Transverse colon (tissue), 4 donors: ENCODE measurements at regions not wholly inside any gene's neighbourhood (a gene's known extent, or its start where the extent isn't known, plus 50 kb on each side); places are given as distances from the start of the nearest gene placed in this dataset.

ENCODE experiments used
- DNase-seq: peaks from one replicate; pipeline ENCODE4 v3.0.0-alpha.2; 2019
- H3K27ac ChIP-seq, 4 donors: fragments of 200-600 bp; sonication (generic); 2 replicates each; pipeline ENCODE4 v1.5.1; 2016 to 2018; ENCODE audit warnings: inconsistent platforms in 4 of 4
- H3K27me3 ChIP-seq: fragments of 200-600 bp; sonication (generic); 2 replicates; pipeline ENCODE4 v1.5.1; 2017; ENCODE audit warnings: inconsistent platforms
- H3K36me3 ChIP-seq, 4 donors: fragments of 200-600 bp; sonication (generic); 2 replicates each; pipeline ENCODE4 v1.5.1; 2017 to 2019; ENCODE audit warnings: inconsistent platforms in 4 of 4
- H3K4me1 ChIP-seq, 4 donors: fragments of 200-600 bp; sonication (generic); 2 replicates each; pipeline ENCODE4 v1.5.1; 2017 to 2020; ENCODE audit warnings: inconsistent platforms in 4 of 4
- H3K4me3 ChIP-seq, 4 donors: fragments of 200-600 bp; sonication (generic); 1 replicate in 1 of 4; 2 replicates in 3 of 4; pipeline versions ENCODE4 v1.5.1 to v1.6.1; 2017 to 2019; ENCODE audit warnings: inconsistent platforms in 4 of 4
- H3K9me3 ChIP-seq, 2 donors: fragments of 200-600 bp; sonication (generic); 2 replicates each; pipeline ENCODE4 v1.5.1; 2017 to 2019; ENCODE audit warnings: inconsistent platforms in 2 of 2
- EP300 ChIP-seq: sonication (generic); formaldehyde crosslinking; IDR thresholded peaks from one replicate; pipeline ENCODE4 v1.6.1; 2017; ENCODE audit warnings: antibody characterized with exemption, low read depth
- POLR2A ChIP-seq: fragments of 450-650 bp; IDR thresholded peaks from one replicate; pipeline ENCODE4 v1.6.1; 2016; ENCODE audit warnings: antibody characterized with exemption, mild to moderate bottlenecking, moderate library complexity
- POLR2AphosphoS5 ChIP-seq, 3 donors: sonication (generic); formaldehyde crosslinking; IDR thresholded peaks; one replicate each; pipeline ENCODE4 v1.6.1; 2016; ENCODE audit warnings: antibody characterized with exemption in 3 of 3
- WGBS, 2 donors: methylation state at CpG; one replicate each; pipeline ENCODE4 v1.1.5; 2018; ENCODE audit warnings: low coverage in 1 of 2; 5-methylcytosine and 5-hydroxymethylcytosine counted together
- in situ Hi-C, 4 donors: fragments of 200-750 bp; cut with MboI; loops; one replicate each; pipeline versions ENCODE4 v1.15.0 to v1.15.1; 2017; ENCODE audit warnings: low sequenced_read_pairs in 3 of 4, low pct_ligation_motif_present in 1 of 4, low pct_unique_long_range_greater_than_20kb in 1 of 4
- intact Hi-C: fragments of 100-400 bp; cut with DNase I; formaldehyde crosslinking; loops from one replicate; pipeline ENCODE4 v1.15.1; 2023; ENCODE audit warnings: low total_unique reads
- TF ChIP-seq, protein P1 (sequence below), 5 experiments: fragments of 200-600 bp in 3 of 5; fragments of 450-650 bp in 2 of 5; sonication (generic) in 3 of 5; IDR thresholded peaks; 1 replicate in 2 of 5; 2 replicates in 3 of 5; pipeline ENCODE4 v1.5.1; 2016 to 2017; ENCODE audit warnings: antibody characterized with exemption in 5 of 5, inconsistent platforms in 3 of 5, mild to moderate bottlenecking in 2 of 5, moderate library complexity in 1 of 5

DNA sequence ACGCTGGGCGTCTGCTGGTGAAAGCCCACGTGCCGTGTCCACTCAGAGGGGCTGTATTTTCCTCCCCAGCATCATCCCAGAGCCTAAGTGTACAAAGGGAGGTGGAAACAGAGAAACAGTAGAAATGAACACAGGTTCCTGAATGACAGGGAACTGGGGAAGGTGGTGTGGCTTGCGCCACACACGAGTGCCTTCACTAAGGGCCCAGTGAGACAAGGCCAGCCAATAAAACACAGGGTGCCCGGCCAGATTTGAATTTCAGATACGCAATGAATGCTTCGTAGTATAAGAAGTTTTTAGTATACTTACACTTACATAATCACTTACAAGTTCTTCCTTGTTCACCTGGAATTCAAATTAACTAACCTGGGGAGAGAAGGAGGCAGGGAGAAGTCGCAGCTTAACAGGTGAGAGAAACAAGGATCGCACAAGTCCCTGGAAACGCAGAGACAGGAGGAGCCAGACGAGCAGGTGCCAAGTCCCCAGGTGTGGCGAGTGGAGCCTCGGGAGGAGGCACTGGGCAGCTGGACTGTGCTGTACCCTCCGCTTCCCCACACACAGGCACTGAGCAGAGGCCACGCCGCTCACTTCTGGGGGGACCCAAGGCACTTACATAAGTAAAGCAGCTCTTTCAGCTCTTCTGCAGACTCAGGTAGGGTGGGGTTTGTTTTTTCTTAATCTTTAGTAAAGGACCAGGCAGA lies 105.2 kb upstream of the MGMT start:
- Histone ChIP-seq H3K36me3 (no peaks in the 10 kb centered on the region), H3K9me3 (no peaks in the 10 kb centered on the region), H3K27ac (no peak overlapping the region), H3K4me1 (no peaks in the 10 kb centered on the region), H3K4me3 (no peak overlapping the region), H3K27me3 (no peaks in the 10 kb centered on the region)
- in situ Hi-C loops, result no loop called here
- intact Hi-C loops, result no loop called here
- 76 to 81% methylated on average over 5 to 18 of the region's 18 CpGs for WGBS, 2 donors
- DNase-seq, result no peak
- TF ChIP-seq POLR2A (no peak), POLR2AphosphoS5 (IDR thresholded peaks at IDR 0.05) (no peak), EP300 (no peak)
- TF ChIP-seq, protein P1, sequence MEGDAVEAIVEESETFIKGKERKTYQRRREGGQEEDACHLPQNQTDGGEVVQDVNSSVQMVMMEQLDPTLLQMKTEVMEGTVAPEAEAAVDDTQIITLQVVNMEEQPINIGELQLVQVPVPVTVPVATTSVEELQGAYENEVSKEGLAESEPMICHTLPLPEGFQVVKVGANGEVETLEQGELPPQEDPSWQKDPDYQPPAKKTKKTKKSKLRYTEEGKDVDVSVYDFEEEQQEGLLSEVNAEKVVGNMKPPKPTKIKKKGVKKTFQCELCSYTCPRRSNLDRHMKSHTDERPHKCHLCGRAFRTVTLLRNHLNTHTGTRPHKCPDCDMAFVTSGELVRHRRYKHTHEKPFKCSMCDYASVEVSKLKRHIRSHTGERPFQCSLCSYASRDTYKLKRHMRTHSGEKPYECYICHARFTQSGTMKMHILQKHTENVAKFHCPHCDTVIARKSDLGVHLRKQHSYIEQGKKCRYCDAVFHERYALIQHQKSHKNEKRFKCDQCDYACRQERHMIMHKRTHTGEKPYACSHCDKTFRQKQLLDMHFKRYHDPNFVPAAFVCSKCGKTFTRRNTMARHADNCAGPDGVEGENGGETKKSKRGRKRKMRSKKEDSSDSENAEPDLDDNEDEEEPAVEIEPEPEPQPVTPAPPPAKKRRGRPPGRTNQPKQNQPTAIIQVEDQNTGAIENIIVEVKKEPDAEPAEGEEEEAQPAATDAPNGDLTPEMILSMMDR (IDR thresholded peaks at IDR 0.05), result no peak

GRCh38 chr10:129364949-129365348 lies 102.1 kb upstream of the MGMT start:
- 80 to 100% methylated on average over 2 to 6 of the region's 6 CpGs for WGBS, 2 donors

GRCh38 chr10:129365767-129366402 lies 101.2 kb upstream of the MGMT start:
- WGBS, 2 donors, result 71 to 76% methylated on average over 6 of the region's 6 CpGs

More at GRCh38 chr10:129364949-129365348, 102.1 kb upstream of the MGMT start:
- no peak overlapping the region for H3K4me3 ChIP-seq
- no peaks in the 10 kb centered on the region for H3K27me3 ChIP-seq
- intact Hi-C loops, result no loop called here
- in situ Hi-C loops, result no loop called here
- TF ChIP-seq POLR2AphosphoS5 (IDR thresholded peaks at IDR 0.05), result no peak
- no peak for TF ChIP-seq POLR2A
- TF ChIP-seq, protein P1 (IDR thresholded peaks at IDR 0.05), result no peak
- TF ChIP-seq EP300, result no peak
- no peak overlapping the region for H3K27ac ChIP-seq
- no peaks in the 10 kb centered on the region for H3K36me3 ChIP-seq
- H3K9me3 ChIP-seq, result no peaks in the 10 kb centered on the region
- H3K4me1 ChIP-seq, result no peaks in the 10 kb centered on the region
- DNase-seq, result no peak

DNA sequence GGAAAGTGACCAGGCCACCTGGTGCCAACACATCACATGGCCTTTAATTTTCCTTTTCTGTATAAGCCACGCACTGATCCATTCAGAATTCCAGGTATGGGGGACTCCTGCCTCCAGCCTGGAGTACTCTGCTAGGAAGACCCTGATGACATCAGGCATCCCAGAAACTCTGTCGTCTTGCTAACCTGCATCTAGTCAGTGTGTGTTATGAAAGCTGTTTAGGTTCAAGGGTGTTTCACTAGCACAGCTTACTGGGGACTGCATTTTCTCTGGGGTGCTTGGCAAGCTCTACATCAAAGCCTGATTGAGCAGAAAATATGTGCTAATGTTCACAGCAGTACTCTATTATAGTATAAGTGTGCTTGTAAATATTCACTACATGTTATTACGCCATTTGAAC lies 100.6 kb upstream of the MGMT start:
- no peak for TF ChIP-seq EP300
- no peak for TF ChIP-seq POLR2AphosphoS5 (IDR thresholded peaks at IDR 0.05)
- TF ChIP-seq POLR2A, result no peak
- TF ChIP-seq, protein P1 (IDR thresholded peaks at IDR 0.05), result no peak
- intact Hi-C loops, result no loop called here
- 84 to 100% methylated on average over 1 to 3 of the region's 3 CpGs for WGBS, 2 donors

More at GRCh38 chr10:129365767-129366402, 101.2 kb upstream of the MGMT start:
- in situ Hi-C loops, result no loop called here
- DNase-seq, result no peak
- H3K9me3 ChIP-seq, result no peaks in the 10 kb centered on the region
- no peak overlapping the region for H3K27ac ChIP-seq
- no peaks in the 10 kb centered on the region for H3K4me1 ChIP-seq
- no peak overlapping the region for H3K4me3 ChIP-seq
- intact Hi-C loops, result no loop called here
- no peaks in the 10 kb centered on the region for H3K36me3 ChIP-seq
- H3K27me3 ChIP-seq, result no peaks in the 10 kb centered on the region
- TF ChIP-seq, protein P1 (IDR thresholded peaks at IDR 0.05), result no peak
- TF ChIP-seq POLR2A (no peak), EP300 (no peak), POLR2AphosphoS5 (IDR thresholded peaks at IDR 0.05) (no peak)

More for the DNA sequence above, 100.6 kb upstream of the MGMT start:
- H3K36me3 ChIP-seq, result no peaks in the 10 kb centered on the region
- no peak for DNase-seq
- no peaks in the 10 kb centered on the region for H3K9me3 ChIP-seq
- in situ Hi-C loops, result no loop called here
- H3K4me1 ChIP-seq, result no peaks in the 10 kb centered on the region
- no peak overlapping the region for H3K4me3 ChIP-seq
- H3K27ac ChIP-seq, result no peak overlapping the region
- H3K27me3 ChIP-seq, result no peaks in the 10 kb centered on the region
